H9 (cell line): ENCODE measurements at regions not wholly inside any gene's neighbourhood (a gene's known extent, or its start where the extent isn't known, plus 50 kb on each side); places are given as distances from the start of the nearest gene placed in this dataset.

Experiments
- DNase-seq: peaks from one replicate; pipeline ENCODE4 v3.0.0-alpha.2; 2017
- H2AFZ ChIP-seq: one replicate; pipeline ENCODE4 v1.6.1; 2013; ENCODE audit warnings: mild to moderate bottlenecking, low read length, control low read depth, moderate library complexity
- H2AK5ac ChIP-seq: 2 replicates; pipeline ENCODE4 v1.6.1; 2013; ENCODE audit warnings: low read length, control low read depth, mixed read lengths; ENCODE audit not compliant: insufficient read length
- H2BK120ac ChIP-seq: one replicate; pipeline ENCODE4 v1.6.1; 2013; ENCODE audit warnings: low read depth, mild to moderate bottlenecking, low read length, control low read depth, inconsistent platforms; ENCODE audit not compliant: poor library complexity, severe bottlenecking
- H2BK12ac ChIP-seq: 2 replicates; pipeline ENCODE4 v1.6.1; 2013; ENCODE audit warnings: low read length, control low read depth, mixed read lengths, low read depth; ENCODE audit not compliant: insufficient read length
- H2BK15ac ChIP-seq: 2 replicates; pipeline ENCODE4 v1.6.1; 2013; ENCODE audit warnings: low read depth, low read length, control low read depth
- H2BK20ac ChIP-seq: one replicate; pipeline ENCODE4 v1.6.1; 2013; ENCODE audit warnings: low read depth, mild to moderate bottlenecking, low read length, control low read depth, inconsistent platforms; ENCODE audit not compliant: poor library complexity, severe bottlenecking
- H2BK5ac ChIP-seq: 2 replicates; pipeline ENCODE4 v1.6.1; 2013; ENCODE audit warnings: low read length, control low read depth, mixed read lengths; ENCODE audit not compliant: insufficient read length
- H3K14ac ChIP-seq: 2 replicates; pipeline ENCODE4 v1.6.1; 2013; ENCODE audit warnings: low read length, control low read depth; ENCODE audit not compliant: insufficient read depth
- H3K18ac ChIP-seq: 2 replicates; pipeline ENCODE4 v1.6.1; 2013; ENCODE audit warnings: low read depth, mild to moderate bottlenecking, mixed read lengths, low read length, control low read depth; ENCODE audit not compliant: insufficient read length
- H3K23ac ChIP-seq: 2 replicates; pipeline ENCODE4 v1.6.1; 2013; ENCODE audit warnings: low read length, control low read depth, mixed read lengths, low read depth; ENCODE audit not compliant: insufficient read length
- H3K23me2 ChIP-seq: 2 replicates; pipeline ENCODE4 v1.6.1; 2013; ENCODE audit warnings: low read depth, mild to moderate bottlenecking, mixed read lengths, low read length, control low read depth; ENCODE audit not compliant: insufficient read length, poor library complexity, severe bottlenecking
- H3K27ac ChIP-seq: 2 replicates; pipeline ENCODE4 v1.5.1; 2013; ENCODE audit warnings: low read length, control low read depth, mixed read lengths, low read depth; ENCODE audit not compliant: insufficient read length
- H3K27me3 ChIP-seq: 2 replicates; pipeline ENCODE4 v1.6.1; 2013; ENCODE audit warnings: low read length, control low read depth, inconsistent platforms; ENCODE audit not compliant: insufficient read depth
- H3K4ac ChIP-seq: 2 replicates; pipeline ENCODE4 v1.6.1; 2013; ENCODE audit warnings: low read depth, mild to moderate bottlenecking, control low read depth, inconsistent platforms, low read length, moderate library complexity
- H3K4me1 ChIP-seq: 2 replicates; pipeline ENCODE4 v1.6.1; 2013; ENCODE audit warnings: low read length, control low read depth, inconsistent platforms; ENCODE audit not compliant: insufficient read depth
- H3K4me2 ChIP-seq: 2 replicates; pipeline ENCODE4 v1.6.1; 2013; ENCODE audit warnings: low read length, control low read depth, mixed read lengths; ENCODE audit not compliant: insufficient read length, insufficient read depth
- H3K56ac ChIP-seq: 2 replicates; pipeline ENCODE4 v1.6.1; 2013; ENCODE audit warnings: low read depth, mild to moderate bottlenecking, mixed read lengths, low read length, control low read depth; ENCODE audit not compliant: insufficient read length
- H3K79me1 ChIP-seq: 2 replicates; pipeline ENCODE4 v1.6.1; 2013; ENCODE audit warnings: low read depth, mild to moderate bottlenecking, moderate library complexity, low read length, control low read depth, inconsistent platforms; ENCODE audit not compliant: insufficient read depth, poor library complexity, severe bottlenecking
- H3K79me2 ChIP-seq: 2 replicates; pipeline ENCODE4 v1.6.1; 2013; ENCODE audit warnings: low read length, control low read depth, inconsistent platforms; ENCODE audit not compliant: insufficient read depth
- H3K9ac ChIP-seq: 2 replicates; pipeline ENCODE4 v1.6.1; 2013; ENCODE audit warnings: low read length, control low read depth, mixed read lengths; ENCODE audit not compliant: insufficient read length; ENCODE audit errors: extremely low read depth
- H3K9me3 ChIP-seq: one replicate; pipeline ENCODE4 v1.6.1; 2013; ENCODE audit warnings: low read depth, low read length, inconsistent platforms; ENCODE audit not compliant: control insufficient read depth
- H3T11ph ChIP-seq: one replicate; pipeline ENCODE4 v1.6.1; 2013; ENCODE audit warnings: mild to moderate bottlenecking, low read length, control low read depth, inconsistent platforms
- H4K20me1 ChIP-seq: one replicate; pipeline ENCODE4 v1.6.1; 2013; ENCODE audit not compliant: control insufficient read depth, insufficient read length, insufficient read depth
- H4K5ac ChIP-seq: 2 replicates; pipeline ENCODE4 v1.6.1; 2013; ENCODE audit warnings: low read depth, mild to moderate bottlenecking, mixed read lengths, low read length, control low read depth; ENCODE audit not compliant: insufficient read length
- H4K8ac ChIP-seq: replicated peaks from 2 replicates; pipeline ENCODE4 v1.6.1; 2013; ENCODE audit warnings: low read length, control low read depth, mixed read lengths, low read depth; ENCODE audit not compliant: insufficient read length
- H4K91ac ChIP-seq: 2 replicates; pipeline ENCODE4 v1.6.1; 2013; ENCODE audit warnings: low read depth, mild to moderate bottlenecking, moderate library complexity, mixed read lengths, low read length, control low read depth; ENCODE audit not compliant: insufficient read length
- H3K27ac Mint-ChIP-seq, 3 experiments: 2 replicates in 2 of 3; 3 replicates in 1 of 3; pipeline ENCODE4 v1.8.0; 2020 to 2021; ENCODE audit warnings: mixed read lengths in 3 of 3, mild to moderate bottlenecking in 1 of 3, moderate library complexity in 1 of 3
- H3K27me3 Mint-ChIP-seq: 2 replicates; pipeline ENCODE4 v1.8.0; 2021; ENCODE audit warnings: low read depth, mild to moderate bottlenecking, moderate library complexity, mixed read lengths
- H3K36me3 Mint-ChIP-seq, 3 experiments: 2 replicates in 2 of 3; 3 replicates in 1 of 3; pipeline ENCODE4 v1.8.0; 2020 to 2021; ENCODE audit warnings: low read depth in 3 of 3, mixed read lengths in 3 of 3; ENCODE audit not compliant: insufficient read depth in 1 of 3
- H3K4me1 Mint-ChIP-seq, 2 experiments: 2 replicates each; pipeline ENCODE4 v1.8.0; 2020; ENCODE audit warnings: mixed read lengths in 2 of 2
- H3K4me3 Mint-ChIP-seq, 2 experiments: 2 replicates in 1 of 2; 3 replicates in 1 of 2; pipeline ENCODE4 v1.8.0; 2020 to 2021; ENCODE audit warnings: mild to moderate bottlenecking in 2 of 2, mixed read lengths in 2 of 2, moderate library complexity in 1 of 2
- H3K9me3 Mint-ChIP-seq, 2 experiments: 2 replicates in 1 of 2; 3 replicates in 1 of 2; pipeline ENCODE4 v1.8.0; 2020; ENCODE audit warnings: mild to moderate bottlenecking in 2 of 2, mixed read lengths in 2 of 2, moderate library complexity in 1 of 2
- CTCF ChIP-seq: fragments of 200-600 bp; sonication (generic); conservative IDR thresholded peaks from 3 replicates; pipeline ENCODE4 v1.8.0; 2021; ENCODE audit warnings: antibody characterized with exemption, mild to moderate bottlenecking
- WGBS: extraction: QIAGEN DNeasy Blood & Tissue Kit; methylation state at CpG from one replicate; pipeline ENCODE4 v1.1.7; 2013; ENCODE audit warnings: missing lambda C conversion rate, low lambda C conversion rate, mixed read lengths; ENCODE audit not compliant: insufficient read length; ENCODE audit errors: extremely low coverage; 5-methylcytosine and 5-hydroxymethylcytosine counted together

- H3K23ac ChIP-seq: no peak overlapping the region
- WGBS: no CpG with 5 or more reads among the region's 2 CpGs
These were observed 116.8 kb downstream of the TRIM36 start for GRCh38 chr5:115052948-115053347.

More at GRCh38 chr5:115052948-115053347, 116.8 kb downstream of the TRIM36 start:
- H4K20me1 ChIP-seq: no peaks in the 10 kb centered on the region
- H3K4ac ChIP-seq: no peak overlapping the region
- H3K23me2 ChIP-seq: no peaks in the 10 kb centered on the region
- no peaks in the 10 kb centered on the region for H3K9me3 ChIP-seq
- no peak overlapping the region for H2BK12ac ChIP-seq
- H2AFZ ChIP-seq: no peak overlapping the region
- no peak overlapping the region for H4K8ac ChIP-seq
- DNase-seq: no peak
- no peak overlapping the region for H2BK120ac ChIP-seq
- H3K4me2 ChIP-seq: no peak overlapping the region
- no peak overlapping the region for H3K14ac ChIP-seq
- H3K4me3 Mint-ChIP-seq: no peak overlapping the region
- H4K5ac ChIP-seq: no peak overlapping the region
- H2AK5ac ChIP-seq: no peak overlapping the region
- H3K36me3 Mint-ChIP-seq: peaks cover 0 to 4% (median 0%) of the 10 kb centered on the region in 3 experiments; a peak in 1 of 7 replicates
- no peaks in the 10 kb centered on the region for H3K79me1 ChIP-seq
- H2BK20ac ChIP-seq: no peak overlapping the region
- H3K4me1 Mint-ChIP-seq: peaks cover 11 to 14% of the 10 kb centered on the region in 2 experiments
- H3K9ac ChIP-seq: no peak overlapping the region
- no peak overlapping the region for H4K91ac ChIP-seq
- H2BK5ac ChIP-seq: peak overlapping the region; percentile 41
- peak overlapping the region in 1 of 3 experiments; percentile 2; a peak in 2 of 7 replicates for H3K27ac Mint-ChIP-seq
- H3K27me3 Mint-ChIP-seq: no peaks in the 10 kb centered on the region
- no peak overlapping the region for H3K18ac ChIP-seq
- H3K27ac ChIP-seq: no peak overlapping the region
- peaks cover 4% of the 10 kb centered on the region; the same call in 1 of the 2 replicates for H3K4me1 ChIP-seq
- H3T11ph ChIP-seq: no peak overlapping the region
- H3K79me2 ChIP-seq: no peaks in the 10 kb centered on the region
- no peak for TF ChIP-seq CTCF
- no peak overlapping the region for H2BK15ac ChIP-seq
- H3K9me3 Mint-ChIP-seq: peaks cover 0 to 6% of the 10 kb centered on the region in 2 experiments; a peak in 3 of 5 replicates
- no peaks in the 10 kb centered on the region for H3K27me3 ChIP-seq
- no peak overlapping the region for H3K56ac ChIP-seq
